ENCODE measurements at regions not wholly inside any gene's neighbourhood (a gene's known extent, or its start where the extent isn't known, plus 50 kb on each side); places are given as distances from the start of the nearest gene placed in this dataset.
"Not testable (repeated sequence)": the region's sequence is repeated elsewhere in the genome, so short reads cannot be mapped to it uniquely, and the experiment has no call there.

- H3K27me3 ChIP-seq (ENCODE audit: control insufficient read depth, insufficient read depth, low read length, poor library complexity, severe bottlenecking): no peaks in the 10 kb centered on the region
- H3K9me3 ChIP-seq (ENCODE audit: control insufficient read depth, low read length): no peaks in the 10 kb centered on the region
- WGBS, 2 experiments: 88 to 90% methylated on average over 1 of the region's 1 CpG
- H3K36me3 ChIP-seq (ENCODE audit: control insufficient read depth, insufficient read depth, low read length): peaks cover 2% of the 10 kb centered on the region
- no peaks in the 10 kb centered on the region for H3K4me1 ChIP-seq (ENCODE audit: control insufficient read depth, insufficient read depth, low read length)
- H3K27ac ChIP-seq (ENCODE audit: insufficient read depth, low read depth, low read length, poor library complexity, severe bottlenecking): no peak overlapping the region
- no peak overlapping the region for H3K4me3 ChIP-seq (ENCODE audit: insufficient read depth, low read depth, low read length)
Observed at GRCh38 chr12:47610686-47611252, 95.1 kb downstream of the RPAP3 start.

GRCh38 chr12:47609806-47610205 is 96.0 kb downstream of the RPAP3 start:
- Histone ChIP-seq H3K27me3 (ENCODE audit: control insufficient read depth, insufficient read depth, low read length, poor library complexity, severe bottlenecking) (no peaks in the 10 kb centered on the region), H3K36me3 (ENCODE audit: control insufficient read depth, insufficient read depth, low read length) (peaks cover 2% of the 10 kb centered on the region), H3K4me1 (ENCODE audit: control insufficient read depth, insufficient read depth, low read length) (no peaks in the 10 kb centered on the region), H3K4me3 (ENCODE audit: insufficient read depth, low read depth, low read length) (no peak overlapping the region), H3K9me3 (ENCODE audit: control insufficient read depth, low read length) (no peaks in the 10 kb centered on the region), H3K27ac (ENCODE audit: insufficient read depth, low read depth, low read length, poor library complexity, severe bottlenecking) (no peak overlapping the region)
- 94 to 96% methylated on average over 3 of the region's 3 CpGs for WGBS, 2 experiments

DNA sequence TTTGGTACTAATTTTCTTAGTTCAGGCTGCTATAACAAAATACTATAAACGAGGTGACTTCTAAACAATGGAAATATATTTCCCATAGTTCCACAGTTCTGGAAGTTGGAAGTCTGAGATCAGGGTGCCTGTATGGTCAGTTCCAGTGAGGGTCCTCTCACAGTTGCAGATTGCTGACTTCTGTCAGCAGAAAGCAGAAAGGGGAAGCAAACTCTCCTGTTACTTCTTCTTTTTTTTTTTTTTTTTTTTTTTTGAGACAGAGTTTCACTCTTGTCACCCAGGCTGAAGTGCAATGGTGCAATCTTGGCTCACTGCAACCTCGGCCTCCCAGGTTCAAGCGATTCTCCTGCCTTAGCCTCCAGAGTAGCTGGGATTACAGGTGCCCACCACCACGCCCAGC is 97.2 kb downstream of the RPAP3 start:
- 90 to 94% methylated on average over 4 of the region's 4 CpGs for WGBS, 2 experiments
- H3K36me3 ChIP-seq (ENCODE audit: control insufficient read depth, insufficient read depth, low read length); H3K4me1 ChIP-seq (ENCODE audit: control insufficient read depth, insufficient read depth, low read length); H3K4me3 ChIP-seq (ENCODE audit: insufficient read depth, low read depth, low read length); H3K27ac ChIP-seq (ENCODE audit: insufficient read depth, low read depth, low read length, poor library complexity, severe bottlenecking); H3K9me3 ChIP-seq (ENCODE audit: control insufficient read depth, low read length); H3K27me3 ChIP-seq (ENCODE audit: control insufficient read depth, insufficient read depth, low read length, poor library complexity, severe bottlenecking): not testable (repeated sequence)

- Histone ChIP-seq H3K4me3 (ENCODE audit: insufficient read depth, low read depth, low read length) (no peak overlapping the region), H3K27ac (ENCODE audit: insufficient read depth, low read depth, low read length, poor library complexity, severe bottlenecking) (no peak overlapping the region), H3K4me1 (ENCODE audit: control insufficient read depth, insufficient read depth, low read length) (no peaks in the 10 kb centered on the region), H3K36me3 (ENCODE audit: control insufficient read depth, insufficient read depth, low read length) (no peaks in the 10 kb centered on the region), H3K27me3 (ENCODE audit: control insufficient read depth, insufficient read depth, low read length, poor library complexity, severe bottlenecking) (no peaks in the 10 kb centered on the region), H3K9me3 (ENCODE audit: control insufficient read depth, low read length) (no peaks in the 10 kb centered on the region)
- 87 to 92% methylated on average over 1 of the region's 1 CpG for WGBS, 2 experiments
Observed at GRCh38 chr12:47604221-47604873, 101.5 kb downstream of the RPAP3 start.

DNA sequence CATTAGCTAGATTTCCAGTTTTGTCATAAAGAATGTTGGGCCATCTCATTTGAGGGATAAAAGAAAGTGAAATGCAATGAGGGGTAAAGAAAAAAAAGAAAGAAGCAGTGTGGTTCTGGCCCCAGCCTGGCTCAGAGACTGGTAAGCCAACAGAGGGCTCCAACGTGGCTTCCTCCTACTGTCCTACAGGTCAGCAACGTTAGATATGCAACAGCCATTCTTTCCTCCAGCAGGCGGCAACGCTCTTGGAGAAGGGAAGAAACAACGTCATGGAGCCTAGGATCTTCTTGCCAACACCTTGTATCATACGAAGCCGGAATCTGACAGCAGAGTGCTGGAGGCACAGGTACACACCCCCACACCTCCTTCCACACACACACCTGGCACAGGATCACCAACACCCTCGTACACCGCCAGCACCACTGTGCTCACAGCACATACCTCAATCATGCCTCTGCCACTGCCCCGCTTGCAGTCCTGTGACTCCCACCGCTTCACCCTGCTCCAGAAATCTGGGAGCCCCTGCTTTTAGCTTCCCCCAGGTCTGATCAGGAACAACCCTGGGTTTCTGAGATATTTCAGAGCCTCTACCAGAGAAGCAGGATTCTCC is 102.8 kb downstream of the RPAP3 start:
- no peak overlapping the region for H3K4me3 ChIP-seq (ENCODE audit: insufficient read depth, low read depth, low read length)
- H3K9me3 ChIP-seq (ENCODE audit: control insufficient read depth, low read length): no peaks in the 10 kb centered on the region
- WGBS, 2 experiments: 83 to 85% methylated on average over 11 of the region's 11 CpGs
- H3K27me3 ChIP-seq (ENCODE audit: control insufficient read depth, insufficient read depth, low read length, poor library complexity, severe bottlenecking): no peaks in the 10 kb centered on the region
- H3K4me1 ChIP-seq (ENCODE audit: control insufficient read depth, insufficient read depth, low read length): no peaks in the 10 kb centered on the region
- no peak overlapping the region for H3K27ac ChIP-seq (ENCODE audit: insufficient read depth, low read depth, low read length, poor library complexity, severe bottlenecking)
- no peaks in the 10 kb centered on the region for H3K36me3 ChIP-seq (ENCODE audit: control insufficient read depth, insufficient read depth, low read length)

DNA sequence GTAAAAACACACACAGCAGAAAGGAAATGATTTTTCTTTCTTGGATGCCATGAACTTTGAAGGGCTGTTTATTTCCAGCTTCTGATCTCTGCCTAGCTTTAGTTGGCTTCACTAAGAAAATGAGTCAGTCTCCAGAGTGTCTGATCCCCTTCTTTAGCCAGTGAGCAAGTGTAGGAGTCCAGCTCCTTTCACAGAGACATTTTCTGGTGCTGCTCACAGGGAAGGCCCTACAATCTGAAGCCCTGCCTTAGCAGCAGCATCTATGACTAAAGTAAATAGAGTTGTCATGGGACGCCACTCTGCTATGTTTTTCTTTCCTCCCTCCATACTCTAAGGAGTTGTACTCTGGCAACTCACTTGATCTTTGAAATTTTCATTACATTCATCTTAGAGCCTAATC is 103.5 kb downstream of the RPAP3 start:
- Histone ChIP-seq H3K27ac (ENCODE audit: insufficient read depth, low read depth, low read length, poor library complexity, severe bottlenecking) (no peak overlapping the region), H3K4me3 (ENCODE audit: insufficient read depth, low read depth, low read length) (no peak overlapping the region), H3K9me3 (ENCODE audit: control insufficient read depth, low read length) (no peaks in the 10 kb centered on the region), H3K27me3 (ENCODE audit: control insufficient read depth, insufficient read depth, low read length, poor library complexity, severe bottlenecking) (no peaks in the 10 kb centered on the region), H3K36me3 (ENCODE audit: control insufficient read depth, insufficient read depth, low read length) (no peaks in the 10 kb centered on the region), H3K4me1 (ENCODE audit: control insufficient read depth, insufficient read depth, low read length) (no peaks in the 10 kb centered on the region)
- WGBS, 2 experiments: 88 to 90% methylated on average over 1 of the region's 1 CpG

DNA sequence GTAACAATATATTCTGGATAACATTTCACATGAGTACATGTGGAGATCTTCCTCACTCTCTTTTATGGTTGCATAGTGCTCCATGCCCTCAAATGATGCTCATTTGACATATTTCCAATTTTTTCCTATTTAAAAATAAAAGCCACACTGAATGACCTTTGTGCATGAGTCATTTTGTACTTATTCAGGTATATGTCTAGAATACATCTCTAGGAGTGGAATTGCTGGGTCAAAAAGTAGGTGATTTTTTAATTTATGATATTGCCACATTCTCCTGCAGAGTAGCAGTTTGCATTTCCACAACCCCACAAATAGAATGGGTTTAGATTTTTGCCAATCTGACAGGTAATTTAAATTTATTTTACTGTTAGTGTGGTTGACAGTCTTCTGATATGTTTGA is 104.8 kb downstream of the RPAP3 start:
- no peaks in the 10 kb centered on the region for H3K4me1 ChIP-seq (ENCODE audit: control insufficient read depth, insufficient read depth, low read length)
- no peak overlapping the region for H3K4me3 ChIP-seq (ENCODE audit: insufficient read depth, low read depth, low read length)
- no peaks in the 10 kb centered on the region for H3K9me3 ChIP-seq (ENCODE audit: control insufficient read depth, low read length)
- no peak overlapping the region for H3K27ac ChIP-seq (ENCODE audit: insufficient read depth, low read depth, low read length, poor library complexity, severe bottlenecking)
- H3K36me3 ChIP-seq (ENCODE audit: control insufficient read depth, insufficient read depth, low read length): no peaks in the 10 kb centered on the region
- no peaks in the 10 kb centered on the region for H3K27me3 ChIP-seq (ENCODE audit: control insufficient read depth, insufficient read depth, low read length, poor library complexity, severe bottlenecking)

- WGBS, 2 experiments: 57 to 68% methylated on average over 4 of the region's 4 CpGs
- Histone ChIP-seq H3K4me1 (ENCODE audit: control insufficient read depth, insufficient read depth, low read length) (peaks cover 6% of the 10 kb centered on the region), H3K36me3 (ENCODE audit: control insufficient read depth, insufficient read depth, low read length) (no peaks in the 10 kb centered on the region), H3K27ac (ENCODE audit: insufficient read depth, low read depth, low read length, poor library complexity, severe bottlenecking) (no peak overlapping the region), H3K27me3 (ENCODE audit: control insufficient read depth, insufficient read depth, low read length, poor library complexity, severe bottlenecking) (no peaks in the 10 kb centered on the region), H3K9me3 (ENCODE audit: control insufficient read depth, low read length) (no peaks in the 10 kb centered on the region), H3K4me3 (ENCODE audit: insufficient read depth, low read depth, low read length) (no peak overlapping the region)
Observed at GRCh38 chr12:47591795-47592194, 114.0 kb downstream of the RPAP3 start.

GRCh38 chr12:47591361-47591791 is 114.5 kb downstream of the RPAP3 start:
- Histone ChIP-seq H3K27ac (ENCODE audit: insufficient read depth, low read depth, low read length, poor library complexity, severe bottlenecking) (no peak overlapping the region), H3K36me3 (ENCODE audit: control insufficient read depth, insufficient read depth, low read length) (no peaks in the 10 kb centered on the region), H3K4me1 (ENCODE audit: control insufficient read depth, insufficient read depth, low read length) (peaks cover 6% of the 10 kb centered on the region), H3K9me3 (ENCODE audit: control insufficient read depth, low read length) (no peaks in the 10 kb centered on the region), H3K4me3 (ENCODE audit: insufficient read depth, low read depth, low read length) (no peak overlapping the region), H3K27me3 (ENCODE audit: control insufficient read depth, insufficient read depth, low read length, poor library complexity, severe bottlenecking) (no peaks in the 10 kb centered on the region)
- 58 to 62% methylated on average over 4 of the region's 4 CpGs for WGBS, 2 experiments

DNA sequence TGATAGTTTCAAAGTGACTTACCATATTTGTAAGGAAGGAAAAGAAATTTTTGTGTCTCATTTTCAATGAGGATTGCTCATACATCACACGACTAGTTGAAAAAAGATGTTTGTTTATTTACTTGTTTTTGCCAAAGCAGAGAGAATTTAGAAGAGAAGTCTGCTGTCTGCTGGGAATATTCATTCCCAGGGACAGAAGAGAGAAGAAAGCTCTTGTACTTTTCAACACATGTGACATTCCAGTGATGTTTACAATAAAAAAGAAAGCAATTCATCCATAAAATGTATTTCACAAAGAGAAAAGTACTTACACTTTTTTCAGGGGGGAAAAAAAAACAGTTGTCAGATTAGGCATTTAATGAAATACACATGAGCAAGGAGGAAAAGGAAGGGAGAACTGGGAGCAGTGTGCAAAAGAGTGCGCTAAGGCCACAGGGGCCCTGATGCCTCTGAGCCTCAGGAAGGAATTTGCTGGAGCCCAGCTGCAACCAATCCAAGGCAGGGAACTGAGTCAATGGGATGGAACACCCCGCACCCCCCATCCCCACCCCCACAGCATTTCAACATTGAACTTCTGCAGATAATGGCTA is 115.0 kb downstream of the RPAP3 start:
- no peaks in the 10 kb centered on the region for H3K36me3 ChIP-seq (ENCODE audit: control insufficient read depth, insufficient read depth, low read length)
- peaks cover 6% of the 10 kb centered on the region for H3K4me1 ChIP-seq (ENCODE audit: control insufficient read depth, insufficient read depth, low read length)
- no peak overlapping the region for H3K4me3 ChIP-seq (ENCODE audit: insufficient read depth, low read depth, low read length)
- H3K27ac ChIP-seq (ENCODE audit: insufficient read depth, low read depth, low read length, poor library complexity, severe bottlenecking): no peak overlapping the region
- no peaks in the 10 kb centered on the region for H3K9me3 ChIP-seq (ENCODE audit: control insufficient read depth, low read length)
- WGBS, 2 experiments: 76 to 84% methylated on average over 3 of the region's 3 CpGs
- H3K27me3 ChIP-seq (ENCODE audit: control insufficient read depth, insufficient read depth, low read length, poor library complexity, severe bottlenecking): no peaks in the 10 kb centered on the region

Data from ectodermal cell (in vitro differentiated cells).